VCaP (cell line): ENCODE measurements at regions not wholly inside any gene's neighbourhood (a gene's known extent, or its start where the extent isn't known, plus 50 kb on each side); places are given as distances from the start of the nearest gene placed in this dataset.

ENCODE experiments used
- H3K27ac ChIP-seq: fragments of 450-650 bp; 2 replicates; pipeline ENCODE4 v1.5.1; 2017
- TF ChIP-seq, protein P1 (sequence below): fragments of 450-650 bp; conservative IDR thresholded peaks from 2 replicates; pipeline ENCODE4 v1.5.1; 2017; ENCODE audit warnings: mild to moderate bottlenecking, moderate library complexity

DNA sequence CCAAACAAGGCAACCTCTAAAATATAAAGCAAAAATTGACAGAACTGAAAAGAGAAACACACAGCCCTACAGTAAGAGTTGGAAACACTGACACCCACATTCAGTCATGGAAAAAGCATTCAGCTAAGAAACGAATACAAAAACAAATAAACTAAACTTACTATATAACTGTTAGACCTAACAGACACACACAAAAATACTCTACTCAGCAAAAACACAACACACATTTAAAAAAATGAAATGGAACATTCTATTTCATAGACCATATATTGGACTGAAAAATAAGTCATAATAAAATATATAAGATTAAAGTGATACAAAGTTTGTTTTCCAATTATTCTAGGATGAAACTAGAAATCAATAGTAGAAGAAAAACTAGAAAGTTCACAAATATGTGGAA lies 488.8 kb upstream of the POU3F4 start:
- TF ChIP-seq, protein P1, sequence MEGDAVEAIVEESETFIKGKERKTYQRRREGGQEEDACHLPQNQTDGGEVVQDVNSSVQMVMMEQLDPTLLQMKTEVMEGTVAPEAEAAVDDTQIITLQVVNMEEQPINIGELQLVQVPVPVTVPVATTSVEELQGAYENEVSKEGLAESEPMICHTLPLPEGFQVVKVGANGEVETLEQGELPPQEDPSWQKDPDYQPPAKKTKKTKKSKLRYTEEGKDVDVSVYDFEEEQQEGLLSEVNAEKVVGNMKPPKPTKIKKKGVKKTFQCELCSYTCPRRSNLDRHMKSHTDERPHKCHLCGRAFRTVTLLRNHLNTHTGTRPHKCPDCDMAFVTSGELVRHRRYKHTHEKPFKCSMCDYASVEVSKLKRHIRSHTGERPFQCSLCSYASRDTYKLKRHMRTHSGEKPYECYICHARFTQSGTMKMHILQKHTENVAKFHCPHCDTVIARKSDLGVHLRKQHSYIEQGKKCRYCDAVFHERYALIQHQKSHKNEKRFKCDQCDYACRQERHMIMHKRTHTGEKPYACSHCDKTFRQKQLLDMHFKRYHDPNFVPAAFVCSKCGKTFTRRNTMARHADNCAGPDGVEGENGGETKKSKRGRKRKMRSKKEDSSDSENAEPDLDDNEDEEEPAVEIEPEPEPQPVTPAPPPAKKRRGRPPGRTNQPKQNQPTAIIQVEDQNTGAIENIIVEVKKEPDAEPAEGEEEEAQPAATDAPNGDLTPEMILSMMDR = no peak
- no peak overlapping the region for H3K27ac ChIP-seq

DNA sequence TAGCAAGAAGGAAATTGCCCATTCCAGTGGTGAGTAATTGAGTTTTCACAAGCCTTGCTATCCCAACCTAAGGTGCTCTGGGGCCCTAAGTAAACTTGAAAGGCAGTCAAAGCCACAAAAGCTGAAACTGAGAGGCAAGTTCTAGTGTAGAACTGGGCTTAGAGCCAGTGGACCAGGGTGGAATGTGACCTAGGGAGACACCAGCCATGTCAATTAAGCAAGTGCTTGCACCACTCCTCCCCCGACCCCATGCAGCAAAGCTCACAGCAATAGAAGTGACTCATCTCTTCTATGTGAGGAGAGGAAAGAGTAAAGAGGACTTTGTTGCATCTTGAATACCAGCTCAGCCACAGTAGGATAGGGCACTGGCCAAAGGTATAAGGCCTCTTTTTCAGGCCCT lies 486.1 kb upstream of the POU3F4 start:
- TF ChIP-seq, protein P1 = no peak
- H3K27ac ChIP-seq = no peak overlapping the region
